OCI-LY3 (cell line): ENCODE measurements at regions not wholly inside any gene's neighbourhood (a gene's known extent, or its start where the extent isn't known, plus 50 kb on each side); places are given as distances from the start of the nearest gene placed in this dataset.
A peak's percentile ranks its signal among the peaks of the same experiment; 100 is the strongest.

ENCODE experiments used
- H2AFZ ChIP-seq: fragments of 200-600, 300-600 bp; shearing (Covaris generic); 2 replicates; pipeline ENCODE4 v1.6.0; 2014; ENCODE audit warnings: antibody characterized with exemption, low read depth, low read length
- H3K27ac ChIP-seq: fragments of 200-600, 300-600 bp; sonication (generic); 2 replicates; pipeline ENCODE4 v1.5.1; 2014; ENCODE audit warnings: mild to moderate bottlenecking, low read length, moderate library complexity, mixed read lengths
- H3K27me3 ChIP-seq: fragments of 200-600, 300-600 bp; sonication (generic); 2 replicates; pipeline ENCODE4 v1.6.1; 2014; ENCODE audit warnings: low read depth, low read length, mixed read lengths
- H3K36me3 ChIP-seq: fragments of 200-600, 300-600 bp; sonication (generic); replicated peaks from 2 replicates; pipeline ENCODE3; 2014; ENCODE audit warnings: low read depth, low read length, mixed read lengths
- H3K4me1 ChIP-seq: fragments of 300-600, 200-600 bp; sonication (generic); 2 replicates; pipeline ENCODE4 v1.6.1; 2014; ENCODE audit warnings: low read length, mixed read lengths
- H3K4me2 ChIP-seq: fragments of 200-600, 300-600 bp; sonication (generic); 2 replicates; pipeline ENCODE4 v1.6.1; 2014; ENCODE audit warnings: low read length, mixed read lengths
- H3K4me3 ChIP-seq: fragments of 300-600, 200-600 bp; sonication (generic); 2 replicates; pipeline ENCODE4 v1.5.1; 2014; ENCODE audit warnings: antibody characterized with exemption, mild to moderate bottlenecking, low read length, moderate library complexity
- H3K79me2 ChIP-seq: fragments of 300-600, 200-600 bp; shearing (Covaris generic); 2 replicates; pipeline ENCODE4 v1.6.1; 2014; ENCODE audit warnings: mild to moderate bottlenecking, low read length, mixed read lengths
- H3K9ac ChIP-seq: fragments of 300-600, 200-600 bp; shearing (Covaris generic); 2 replicates; pipeline ENCODE4 v1.6.0; 2014; ENCODE audit warnings: mild to moderate bottlenecking, low read length, moderate library complexity
- H3K9me3 ChIP-seq: fragments of 200-600, 300-600 bp; shearing (Covaris generic); 2 replicates; pipeline ENCODE4 v1.6.1; 2014; ENCODE audit warnings: low read length, mixed read lengths; ENCODE audit not compliant: insufficient read depth
- H4K20me1 ChIP-seq: fragments of 200-600, 300-600 bp; sonication (generic); 2 replicates; pipeline ENCODE4 v1.6.1; 2016; ENCODE audit warnings: low read length, mixed read lengths; ENCODE audit not compliant: insufficient read depth
- EZH2phosphoT487 ChIP-seq: fragments of 200-600 bp; shearing (Covaris generic); IDR thresholded peaks from 2 replicates; pipeline ENCODE4 v1.6.1; 2018; ENCODE audit warnings: antibody characterized with exemption, mixed run types, low read depth
- TF ChIP-seq, protein P1 (sequence below): fragments of 200-600, 300-600 bp; sonication (generic); IDR thresholded peaks from 2 replicates; pipeline ENCODE4 v1.5.1; 2014; ENCODE audit warnings: antibody characterized with exemption, low read length, low read depth

DNA sequence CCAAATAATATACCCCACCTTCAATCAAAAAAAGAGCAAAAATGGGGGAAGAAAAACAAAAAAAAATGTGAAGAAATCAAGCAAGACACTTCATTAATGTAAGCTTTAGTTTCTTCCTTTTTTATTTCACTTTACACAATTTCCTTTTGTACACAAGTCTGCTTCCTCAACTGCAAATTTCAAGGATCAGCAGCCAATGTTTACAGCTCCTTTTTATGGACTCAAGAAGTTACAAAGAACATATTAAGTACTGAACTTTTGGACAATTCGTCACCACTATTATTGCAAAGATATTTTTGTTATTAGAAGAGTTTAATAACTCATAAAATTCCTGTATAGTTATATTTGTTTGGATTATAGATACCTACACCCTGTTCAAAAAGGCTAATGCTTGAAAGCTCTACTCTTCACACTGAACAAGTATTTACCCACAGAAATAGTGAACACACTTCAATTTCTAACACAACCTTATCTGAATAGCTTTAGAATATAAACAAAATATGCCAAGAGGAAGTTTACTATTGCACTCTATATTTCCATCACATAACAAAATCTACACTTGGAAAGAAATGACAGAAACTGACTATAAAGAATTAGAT lies 658.7 kb upstream of the CNTNAP5 start:
- Histone ChIP-seq H2AFZ (no peak overlapping the region), H3K4me2 (no peak overlapping the region)

DNA sequence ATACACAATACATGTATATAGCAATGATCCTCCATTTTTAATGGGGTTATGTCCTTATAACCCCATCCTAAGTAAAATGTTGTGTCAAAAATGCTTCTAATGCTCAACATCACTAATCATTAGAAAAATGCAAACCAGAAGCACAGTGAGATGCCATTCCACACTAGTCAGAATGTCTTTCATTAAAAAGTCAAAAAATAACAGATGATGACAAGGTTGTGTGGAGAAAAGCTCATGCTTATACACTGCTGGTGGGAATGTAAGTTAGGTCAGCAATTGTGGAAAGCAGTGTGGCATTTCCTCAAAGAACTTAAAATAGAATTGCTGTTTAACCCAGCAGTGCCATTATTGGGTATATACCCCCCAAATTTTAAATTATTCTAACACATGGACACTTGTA lies 654.9 kb upstream of the CNTNAP5 start:
- Histone ChIP-seq H2AFZ (no peak overlapping the region), H3K36me3 (no peaks in the 10 kb centered on the region), H4K20me1 (no peaks in the 10 kb centered on the region), H3K9ac (no peak overlapping the region), H3K27me3 (no peaks in the 10 kb centered on the region), H3K9me3 (no peaks in the 10 kb centered on the region), H3K4me3 (no peak overlapping the region), H3K4me2 (no peak overlapping the region), H3K27ac (no peak overlapping the region), H3K79me2 (no peaks in the 10 kb centered on the region), H3K4me1 (no peaks in the 10 kb centered on the region)
- TF ChIP-seq EZH2phosphoT487: no peak
- TF ChIP-seq, protein P1, sequence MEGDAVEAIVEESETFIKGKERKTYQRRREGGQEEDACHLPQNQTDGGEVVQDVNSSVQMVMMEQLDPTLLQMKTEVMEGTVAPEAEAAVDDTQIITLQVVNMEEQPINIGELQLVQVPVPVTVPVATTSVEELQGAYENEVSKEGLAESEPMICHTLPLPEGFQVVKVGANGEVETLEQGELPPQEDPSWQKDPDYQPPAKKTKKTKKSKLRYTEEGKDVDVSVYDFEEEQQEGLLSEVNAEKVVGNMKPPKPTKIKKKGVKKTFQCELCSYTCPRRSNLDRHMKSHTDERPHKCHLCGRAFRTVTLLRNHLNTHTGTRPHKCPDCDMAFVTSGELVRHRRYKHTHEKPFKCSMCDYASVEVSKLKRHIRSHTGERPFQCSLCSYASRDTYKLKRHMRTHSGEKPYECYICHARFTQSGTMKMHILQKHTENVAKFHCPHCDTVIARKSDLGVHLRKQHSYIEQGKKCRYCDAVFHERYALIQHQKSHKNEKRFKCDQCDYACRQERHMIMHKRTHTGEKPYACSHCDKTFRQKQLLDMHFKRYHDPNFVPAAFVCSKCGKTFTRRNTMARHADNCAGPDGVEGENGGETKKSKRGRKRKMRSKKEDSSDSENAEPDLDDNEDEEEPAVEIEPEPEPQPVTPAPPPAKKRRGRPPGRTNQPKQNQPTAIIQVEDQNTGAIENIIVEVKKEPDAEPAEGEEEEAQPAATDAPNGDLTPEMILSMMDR: no peak

More for the DNA sequence above, 658.7 kb upstream of the CNTNAP5 start:
- Histone ChIP-seq H3K4me3 (no peak overlapping the region), H3K27ac (no peak overlapping the region), H3K27me3 (no peaks in the 10 kb centered on the region), H4K20me1 (no peaks in the 10 kb centered on the region), H3K36me3 (no peaks in the 10 kb centered on the region), H3K4me1 (peaks cover 15% of the 10 kb centered on the region), H3K79me2 (no peaks in the 10 kb centered on the region), H3K9ac (no peak overlapping the region), H3K9me3 (no peaks in the 10 kb centered on the region)
- TF ChIP-seq, protein P1: no peak
- no peak for TF ChIP-seq EZH2phosphoT487

GRCh38 chr2:123371535-123371934 lies 653.6 kb upstream of the CNTNAP5 start:
- Histone ChIP-seq H3K4me1 (no peaks in the 10 kb centered on the region), H4K20me1 (no peaks in the 10 kb centered on the region), H3K4me2 (no peak overlapping the region), H3K36me3 (no peaks in the 10 kb centered on the region), H3K9ac (no peak overlapping the region), H3K79me2 (no peaks in the 10 kb centered on the region), H3K4me3 (no peak overlapping the region), H3K9me3 (no peaks in the 10 kb centered on the region), H2AFZ (no peak overlapping the region), H3K27ac (no peak overlapping the region), H3K27me3 (no peaks in the 10 kb centered on the region)
- no peak for TF ChIP-seq EZH2phosphoT487
- TF ChIP-seq, protein P1: no peak

GRCh38 chr2:123380370-123380935 lies 644.6 kb upstream of the CNTNAP5 start:
- H3K36me3 ChIP-seq: no peaks in the 10 kb centered on the region
- no peaks in the 10 kb centered on the region for H4K20me1 ChIP-seq
- 0 out of 2 replicates have a peak overlapping the region, but pooled peaks have one; percentile 9 for H3K4me3 ChIP-seq
- H3K9ac ChIP-seq: no peak overlapping the region
- no peak overlapping the region for H3K27ac ChIP-seq
- H3K27me3 ChIP-seq: no peaks in the 10 kb centered on the region
- H2AFZ ChIP-seq: peak overlapping the region; percentile 10; the same call in 1 of the 2 replicates
- no peaks in the 10 kb centered on the region for H3K79me2 ChIP-seq
- peak overlapping the region; percentile 41 for H3K4me2 ChIP-seq
- no peak for TF ChIP-seq EZH2phosphoT487
- TF ChIP-seq, protein P1: no peak
- H3K9me3 ChIP-seq: no peaks in the 10 kb centered on the region
- H3K4me1 ChIP-seq: peaks cover 14% of the 10 kb centered on the region
